ENCODE measurements at regions not wholly inside any gene's neighbourhood (a gene's known extent, or its start where the extent isn't known, plus 50 kb on each side); places are given as distances from the start of the nearest gene placed in this dataset.
A peak's percentile ranks its signal among the peaks of the same experiment; 100 is the strongest.

- no peak for DNase-seq (ENCODE audit: low read depth, low spot score)
- in situ Hi-C loops (cut with HindIII; ENCODE audit: low pct_unique_long_range_greater_than_20kb, low sequenced_read_pairs): no loop called here
Observed at GRCh38 chr2:193326296-193326695, 1131.6 kb upstream of the TMEFF2 start.

GRCh38 chr2:193315428-193316091 lies 1120.8 kb upstream of the TMEFF2 start:
- in situ Hi-C loops (cut with HindIII; ENCODE audit: low pct_unique_long_range_greater_than_20kb, low sequenced_read_pairs): no loop called here
- no peak for DNase-seq (ENCODE audit: low read depth, low spot score)

- in situ Hi-C loops (cut with HindIII; ENCODE audit: low pct_unique_long_range_greater_than_20kb, low sequenced_read_pairs): no loop called here
- DNase-seq (ENCODE audit: low read depth, low spot score): no peak
Observed at GRCh38 chr2:193303464-193303863, 1108.7 kb upstream of the TMEFF2 start.

GRCh38 chr2:193294371-193294770 lies 1099.6 kb upstream of the TMEFF2 start:
- in situ Hi-C loops (cut with HindIII; ENCODE audit: low pct_unique_long_range_greater_than_20kb, low sequenced_read_pairs): no loop called here
- no peak for DNase-seq (ENCODE audit: low read depth, low spot score)

- no peak for DNase-seq (ENCODE audit: low read depth, low spot score)
- in situ Hi-C loops (cut with HindIII; ENCODE audit: low pct_unique_long_range_greater_than_20kb, low sequenced_read_pairs): no loop called here
Observed at GRCh38 chr2:193279361-193279760, 1084.6 kb upstream of the TMEFF2 start.

GRCh38 chr2:193276988-193277387 lies 1082.3 kb upstream of the TMEFF2 start:
- in situ Hi-C loops (cut with HindIII; ENCODE audit: low pct_unique_long_range_greater_than_20kb, low sequenced_read_pairs): no loop called here
- DNase-seq (ENCODE audit: low read depth, low spot score): no peak

- in situ Hi-C loops (cut with HindIII; ENCODE audit: low pct_unique_long_range_greater_than_20kb, low sequenced_read_pairs): no loop called here
- DNase-seq (ENCODE audit: low read depth, low spot score): no peak
Observed at GRCh38 chr2:193276560-193276959, 1081.8 kb upstream of the TMEFF2 start.

- in situ Hi-C loops (cut with HindIII; ENCODE audit: low pct_unique_long_range_greater_than_20kb, low sequenced_read_pairs): no loop called here
Observed at GRCh38 chr2:193276069-193276468, 1081.3 kb upstream of the TMEFF2 start.

GRCh38 chr2:193272011-193272410 lies 1077.3 kb upstream of the TMEFF2 start:
- no peak for DNase-seq (ENCODE audit: low read depth, low spot score)
- in situ Hi-C loops (cut with HindIII; ENCODE audit: low pct_unique_long_range_greater_than_20kb, low sequenced_read_pairs): no loop called here

More at GRCh38 chr2:193276069-193276468, 1081.3 kb upstream of the TMEFF2 start:
- DNase-seq (ENCODE audit: low read depth, low spot score): no peak

- in situ Hi-C loops (cut with HindIII; ENCODE audit: low pct_unique_long_range_greater_than_20kb, low sequenced_read_pairs): no loop called here
- DNase-seq (ENCODE audit: low read depth, low spot score): no peak
Observed at GRCh38 chr2:193270816-193271215, 1076.1 kb upstream of the TMEFF2 start.

- in situ Hi-C loops (cut with HindIII; ENCODE audit: low pct_unique_long_range_greater_than_20kb, low sequenced_read_pairs): no loop called here
Observed at GRCh38 chr2:193267496-193268002, 1072.8 kb upstream of the TMEFF2 start.

GRCh38 chr2:193253014-193253530 lies 1058.3 kb upstream of the TMEFF2 start:
- in situ Hi-C loops (cut with HindIII; ENCODE audit: low pct_unique_long_range_greater_than_20kb, low sequenced_read_pairs): no loop called here
- DNase-seq (ENCODE audit: low read depth, low spot score): no peak

More at GRCh38 chr2:193267496-193268002, 1072.8 kb upstream of the TMEFF2 start:
- no peak for DNase-seq (ENCODE audit: low read depth, low spot score)

- DNase-seq (ENCODE audit: low read depth, low spot score): no peak
- in situ Hi-C loops (cut with HindIII; ENCODE audit: low pct_unique_long_range_greater_than_20kb, low sequenced_read_pairs): no loop called here
Observed at GRCh38 chr2:193251909-193252308, 1057.2 kb upstream of the TMEFF2 start.

- no peak for DNase-seq (ENCODE audit: low read depth, low spot score)
- in situ Hi-C loops (cut with HindIII; ENCODE audit: low pct_unique_long_range_greater_than_20kb, low sequenced_read_pairs): no loop called here
Observed at GRCh38 chr2:193250389-193250788, 1055.7 kb upstream of the TMEFF2 start.

GRCh38 chr2:193240752-193241151 lies 1046.0 kb upstream of the TMEFF2 start:
- in situ Hi-C loops (cut with HindIII; ENCODE audit: low pct_unique_long_range_greater_than_20kb, low sequenced_read_pairs): no loop called here
- DNase-seq (ENCODE audit: low read depth, low spot score): peak; percentile 56

GRCh38 chr2:193231634-193232033 lies 1036.9 kb upstream of the TMEFF2 start:
- DNase-seq (ENCODE audit: low read depth, low spot score): no peak

GRCh38 chr2:193228276-193228675 lies 1033.5 kb upstream of the TMEFF2 start:
- DNase-seq (ENCODE audit: low read depth, low spot score): no peak
- in situ Hi-C loops (cut with HindIII; ENCODE audit: low pct_unique_long_range_greater_than_20kb, low sequenced_read_pairs): no loop called here

More at GRCh38 chr2:193231634-193232033, 1036.9 kb upstream of the TMEFF2 start:
- in situ Hi-C loops (cut with HindIII; ENCODE audit: low pct_unique_long_range_greater_than_20kb, low sequenced_read_pairs): no loop called here

- no peak for DNase-seq (ENCODE audit: low read depth, low spot score)
- in situ Hi-C loops (cut with HindIII; ENCODE audit: low pct_unique_long_range_greater_than_20kb, low sequenced_read_pairs): no loop called here
Observed at GRCh38 chr2:193222454-193222853, 1027.7 kb upstream of the TMEFF2 start.

- in situ Hi-C loops (cut with HindIII; ENCODE audit: low pct_unique_long_range_greater_than_20kb, low sequenced_read_pairs): no loop called here
- no peak for DNase-seq (ENCODE audit: low read depth, low spot score)
Observed at GRCh38 chr2:193219413-193219812, 1024.7 kb upstream of the TMEFF2 start.
